ENCODE measurements at regions not wholly inside any gene's neighbourhood (a gene's known extent, or its start where the extent isn't known, plus 50 kb on each side); places are given as distances from the start of the nearest gene placed in this dataset.

DNA sequence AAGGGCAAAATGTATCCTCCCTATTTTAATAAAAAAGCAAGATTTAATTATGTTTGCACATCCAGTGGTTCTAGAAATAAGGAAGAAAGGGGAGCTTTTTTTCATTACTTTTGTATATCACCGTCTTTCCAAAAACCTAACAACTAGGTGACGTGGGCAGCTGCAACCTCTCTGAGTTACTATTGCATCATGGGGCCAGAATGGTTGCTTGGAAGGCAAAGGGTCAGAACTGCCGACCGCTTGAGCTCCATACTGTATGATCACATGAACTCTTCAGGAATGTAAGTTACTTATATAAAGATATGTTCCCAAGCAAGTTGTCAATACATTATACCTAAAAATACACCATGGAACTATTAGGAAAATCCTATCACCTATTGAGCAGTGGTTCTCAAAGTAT lies 85.6 kb upstream of the HIVEP3 start:
- TF ChIP-seq POLR2A (IDR thresholded peaks at IDR 0.05) = no peak
- TF ChIP-seq POLR2AphosphoS5 (IDR thresholded peaks at IDR 0.05; ENCODE audit: insufficient read depth in 1 of 2, low read depth in 1 of 2) = no peak
- TF ChIP-seq, protein P1, sequence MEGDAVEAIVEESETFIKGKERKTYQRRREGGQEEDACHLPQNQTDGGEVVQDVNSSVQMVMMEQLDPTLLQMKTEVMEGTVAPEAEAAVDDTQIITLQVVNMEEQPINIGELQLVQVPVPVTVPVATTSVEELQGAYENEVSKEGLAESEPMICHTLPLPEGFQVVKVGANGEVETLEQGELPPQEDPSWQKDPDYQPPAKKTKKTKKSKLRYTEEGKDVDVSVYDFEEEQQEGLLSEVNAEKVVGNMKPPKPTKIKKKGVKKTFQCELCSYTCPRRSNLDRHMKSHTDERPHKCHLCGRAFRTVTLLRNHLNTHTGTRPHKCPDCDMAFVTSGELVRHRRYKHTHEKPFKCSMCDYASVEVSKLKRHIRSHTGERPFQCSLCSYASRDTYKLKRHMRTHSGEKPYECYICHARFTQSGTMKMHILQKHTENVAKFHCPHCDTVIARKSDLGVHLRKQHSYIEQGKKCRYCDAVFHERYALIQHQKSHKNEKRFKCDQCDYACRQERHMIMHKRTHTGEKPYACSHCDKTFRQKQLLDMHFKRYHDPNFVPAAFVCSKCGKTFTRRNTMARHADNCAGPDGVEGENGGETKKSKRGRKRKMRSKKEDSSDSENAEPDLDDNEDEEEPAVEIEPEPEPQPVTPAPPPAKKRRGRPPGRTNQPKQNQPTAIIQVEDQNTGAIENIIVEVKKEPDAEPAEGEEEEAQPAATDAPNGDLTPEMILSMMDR (IDR thresholded peaks at IDR 0.05) = no peak
- no peak overlapping the region for H3K27ac ChIP-seq
- H3K36me3 ChIP-seq = no peaks in the 10 kb centered on the region
- intact Hi-C loops (cut with DNase I) = no loop called here
- no peak for DNase-seq (ENCODE audit: extremely low spot score in 2 of 2)
- H3K9me3 ChIP-seq = no peaks in the 10 kb centered on the region
- no peaks in the 10 kb centered on the region for H3K4me1 ChIP-seq
- no peaks in the 10 kb centered on the region for H3K27me3 ChIP-seq
- H3K4me3 ChIP-seq = no peak overlapping the region

DNA sequence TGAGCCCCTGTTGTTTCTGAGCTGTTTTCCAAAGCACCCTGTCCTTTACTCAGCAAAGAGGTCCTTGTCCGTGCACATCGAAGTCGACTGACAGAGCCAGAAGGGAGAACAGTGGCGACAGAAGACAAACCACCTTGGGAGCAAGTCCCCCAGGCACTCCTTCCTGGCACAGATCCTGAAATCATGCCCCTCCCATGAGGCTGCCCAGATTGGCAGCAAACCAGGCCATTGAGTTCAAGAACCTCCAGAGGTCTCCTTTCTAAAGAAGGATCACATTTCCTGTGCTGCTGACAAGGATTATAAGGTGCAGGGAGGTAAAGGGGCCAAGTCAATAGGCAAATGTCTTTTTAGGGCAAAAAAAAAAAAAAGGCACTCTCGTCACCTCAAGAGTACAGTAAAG lies 84.7 kb upstream of the HIVEP3 start:
- Histone ChIP-seq H3K9me3 (no peaks in the 10 kb centered on the region), H3K27ac (no peak overlapping the region), H3K36me3 (no peaks in the 10 kb centered on the region), H3K4me1 (no peaks in the 10 kb centered on the region), H3K27me3 (no peaks in the 10 kb centered on the region), H3K4me3 (no peak overlapping the region)
- intact Hi-C loops (cut with DNase I) = no loop called here
- TF ChIP-seq POLR2A (IDR thresholded peaks at IDR 0.05) (no peak), POLR2AphosphoS5 (IDR thresholded peaks at IDR 0.05; ENCODE audit: insufficient read depth in 1 of 2, low read depth in 1 of 2) (no peak)
- TF ChIP-seq, protein P1 (IDR thresholded peaks at IDR 0.05) = no peak
- no peak for DNase-seq (ENCODE audit: extremely low spot score in 2 of 2)

DNA sequence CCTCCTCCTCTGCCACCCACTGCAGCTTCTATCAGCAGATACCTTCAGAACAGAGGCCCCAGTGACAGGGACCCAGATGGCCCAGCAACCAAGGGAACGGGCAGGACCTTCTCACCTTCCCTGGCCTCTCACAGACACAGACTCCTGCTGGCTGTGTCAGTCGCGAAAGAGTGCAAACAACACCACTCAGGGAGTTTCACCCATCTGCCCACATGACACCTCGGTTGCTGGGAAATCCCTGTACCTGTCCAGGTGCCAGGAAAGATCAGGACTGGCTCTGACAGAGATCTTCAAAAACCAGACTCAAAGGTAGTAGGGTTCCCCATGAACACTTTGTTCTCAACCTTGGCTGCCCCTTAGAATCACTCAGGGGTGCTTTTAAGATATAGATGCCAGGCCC lies 83.5 kb upstream of the HIVEP3 start:
- H3K4me1 ChIP-seq = no peaks in the 10 kb centered on the region
- intact Hi-C loops (cut with DNase I) = no loop called here
- no peak overlapping the region for H3K4me3 ChIP-seq
- no peak for DNase-seq (ENCODE audit: extremely low spot score in 2 of 2)
- H3K27ac ChIP-seq = no peak overlapping the region
- H3K27me3 ChIP-seq = no peaks in the 10 kb centered on the region
- H3K36me3 ChIP-seq = no peaks in the 10 kb centered on the region
- no peaks in the 10 kb centered on the region for H3K9me3 ChIP-seq
- TF ChIP-seq POLR2A (IDR thresholded peaks at IDR 0.05) (no peak), POLR2AphosphoS5 (IDR thresholded peaks at IDR 0.05; ENCODE audit: insufficient read depth in 1 of 2, low read depth in 1 of 2) (no peak)
- TF ChIP-seq, protein P1 (IDR thresholded peaks at IDR 0.05) = no peak

DNA sequence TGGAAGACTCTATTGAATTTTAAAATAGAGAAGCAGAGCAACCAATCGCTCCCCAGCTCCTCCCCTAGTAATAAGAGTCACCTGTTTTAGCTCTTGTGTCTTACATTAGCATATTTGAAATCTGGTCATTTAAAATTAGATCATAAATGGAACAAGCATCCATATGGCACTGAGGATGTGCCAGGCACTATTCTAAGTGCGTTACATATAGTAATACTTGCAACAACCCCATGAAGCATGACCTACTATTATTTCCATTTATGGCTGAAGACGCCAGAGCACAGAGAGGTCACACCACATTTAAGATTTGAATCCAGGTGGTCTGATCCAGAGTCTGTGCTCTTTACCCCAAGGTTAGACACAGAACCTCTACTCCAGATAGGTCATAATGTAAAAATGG lies 82.0 kb upstream of the HIVEP3 start:
- intact Hi-C loops (cut with DNase I) = no loop called here
- Histone ChIP-seq H3K27ac (no peak overlapping the region), H3K36me3 (no peaks in the 10 kb centered on the region), H3K4me1 (no peaks in the 10 kb centered on the region), H3K4me3 (no peak overlapping the region), H3K27me3 (no peaks in the 10 kb centered on the region), H3K9me3 (no peaks in the 10 kb centered on the region)
- TF ChIP-seq, protein P1 (IDR thresholded peaks at IDR 0.05) = no peak
- TF ChIP-seq POLR2AphosphoS5 (IDR thresholded peaks at IDR 0.05; ENCODE audit: insufficient read depth in 1 of 2, low read depth in 1 of 2) (no peak), POLR2A (IDR thresholded peaks at IDR 0.05) (no peak)
- DNase-seq (ENCODE audit: extremely low spot score in 2 of 2) = no peak

DNA sequence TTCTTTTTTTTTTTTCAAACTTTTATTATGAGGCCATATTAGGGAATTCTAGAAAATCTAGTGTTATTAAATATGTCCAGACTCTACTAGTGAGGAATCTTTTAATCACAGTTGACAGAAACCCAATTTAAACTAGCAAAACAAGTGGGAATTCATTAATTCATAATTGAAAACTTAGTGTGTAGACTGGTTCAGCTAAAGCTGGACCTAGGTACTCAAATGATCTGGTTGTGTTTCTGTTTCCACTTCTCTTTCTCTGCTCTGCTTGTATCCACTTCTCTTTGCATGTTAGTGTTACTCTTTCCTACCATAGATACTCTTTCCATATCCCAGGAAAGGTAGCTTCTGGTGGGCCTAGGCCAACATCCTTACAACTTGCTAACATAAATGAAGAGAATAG lies 81.2 kb upstream of the HIVEP3 start:
- H3K27ac ChIP-seq = no peak overlapping the region
- H3K9me3 ChIP-seq = no peaks in the 10 kb centered on the region
- H3K27me3 ChIP-seq = no peaks in the 10 kb centered on the region
- no peak for DNase-seq (ENCODE audit: extremely low spot score in 2 of 2)
- no peak for TF ChIP-seq POLR2AphosphoS5 (IDR thresholded peaks at IDR 0.05; ENCODE audit: insufficient read depth in 1 of 2, low read depth in 1 of 2)
- no peak for TF ChIP-seq POLR2A (IDR thresholded peaks at IDR 0.05)
- TF ChIP-seq, protein P1 (IDR thresholded peaks at IDR 0.05) = no peak
- H3K4me3 ChIP-seq = no peak overlapping the region
- intact Hi-C loops (cut with DNase I) = no loop called here
- no peaks in the 10 kb centered on the region for H3K36me3 ChIP-seq
- H3K4me1 ChIP-seq = no peaks in the 10 kb centered on the region
